ENCODE measurements at regions not wholly inside any gene's neighbourhood (a gene's known extent, or its start where the extent isn't known, plus 50 kb on each side); places are given as distances from the start of the nearest gene placed in this dataset.

- H3K4me3 ChIP-seq (ENCODE audit: low read depth, low read length): no peak overlapping the region
- no peak for TF ChIP-seq CTCF (IDR thresholded peaks at IDR 0.05; ENCODE audit: insufficient read depth, low read length, missing control alignments)
- POLR2A ChIA-PET: no interaction called here
- CTCF ChIA-PET: no interaction called here
- no peak for DNase-seq (ENCODE audit: low read depth, low spot score)
Observed at GRCh38 chr11:92714111-92714510, 255.3 kb upstream of the MTNR1B start.

GRCh38 chr11:92717240-92717639 is 252.2 kb upstream of the MTNR1B start:
- POLR2A ChIA-PET: no interaction called here
- CTCF ChIA-PET: interaction anchor here (0.8 to 1.1 kb wide), 2 partner anchors 9 to 10 kb away, joined by 3 read pairs; no protein-coding TSS in a partner anchor
- no peak for TF ChIP-seq CTCF (IDR thresholded peaks at IDR 0.05; ENCODE audit: insufficient read depth, low read length, missing control alignments)
- no peak overlapping the region for H3K4me3 ChIP-seq (ENCODE audit: low read depth, low read length)
- DNase-seq (ENCODE audit: low read depth, low spot score): no peak

GRCh38 chr11:92720385-92720784 is 249.1 kb upstream of the MTNR1B start:
- POLR2A ChIA-PET: no interaction called here

GRCh38 chr11:92725352-92725751 is 244.1 kb upstream of the MTNR1B start:
- POLR2A ChIA-PET: no interaction called here
- CTCF ChIA-PET: no interaction called here
- H3K4me3 ChIP-seq (ENCODE audit: low read depth, low read length): no peak overlapping the region
- TF ChIP-seq CTCF (IDR thresholded peaks at IDR 0.05; ENCODE audit: insufficient read depth, low read length, missing control alignments): no peak
- no peak for DNase-seq (ENCODE audit: low read depth, low spot score)

More at GRCh38 chr11:92720385-92720784, 249.1 kb upstream of the MTNR1B start:
- H3K4me3 ChIP-seq (ENCODE audit: low read depth, low read length): no peak overlapping the region
- DNase-seq (ENCODE audit: low read depth, low spot score): no peak
- CTCF ChIA-PET: no interaction called here
- TF ChIP-seq CTCF (IDR thresholded peaks at IDR 0.05; ENCODE audit: insufficient read depth, low read length, missing control alignments): no peak

- no peak for DNase-seq (ENCODE audit: low read depth, low spot score)
- ChIA-PET POLR2A (no interaction called here), CTCF (no interaction called here)
- H3K4me3 ChIP-seq (ENCODE audit: low read depth, low read length): no peak overlapping the region
- no peak for TF ChIP-seq CTCF (IDR thresholded peaks at IDR 0.05; ENCODE audit: insufficient read depth, low read length, missing control alignments)
Observed at GRCh38 chr11:92727123-92727522, 242.3 kb upstream of the MTNR1B start.

GRCh38 chr11:92727769-92728168 is 241.7 kb upstream of the MTNR1B start:
- ChIA-PET CTCF (no interaction called here), POLR2A (no interaction called here)
- TF ChIP-seq CTCF (IDR thresholded peaks at IDR 0.05; ENCODE audit: insufficient read depth, low read length, missing control alignments): no peak
- no peak for DNase-seq (ENCODE audit: low read depth, low spot score)
- H3K4me3 ChIP-seq (ENCODE audit: low read depth, low read length): no peak overlapping the region

All from AG04449 (cell line).